ENCODE measurements at regions not wholly inside any gene's neighbourhood (a gene's known extent, or its start where the extent isn't known, plus 50 kb on each side); places are given as distances from the start of the nearest gene placed in this dataset.

DNA sequence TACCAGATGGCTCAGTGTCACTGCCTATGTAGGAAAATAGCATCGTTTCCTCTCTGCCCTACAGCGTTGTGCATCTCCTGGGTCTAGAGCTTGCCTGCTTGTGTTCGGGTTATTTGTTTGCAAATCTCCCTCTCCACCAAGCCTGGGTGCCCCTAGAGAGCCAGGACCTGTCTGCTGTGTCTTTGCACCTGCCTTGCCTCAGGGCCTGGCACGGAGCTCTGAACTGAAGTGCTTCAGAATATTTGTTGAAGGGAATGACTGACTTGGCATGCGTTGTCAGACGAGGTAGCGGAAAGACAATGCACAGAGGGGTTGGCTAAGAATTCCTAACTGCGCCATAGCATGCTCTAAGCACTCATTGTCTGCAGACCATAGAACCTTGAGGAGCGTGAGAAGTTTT is 263.4 kb downstream of the FGF9 start:
- WGBS, 2 donors = 81 to 92% methylated on average over 9 of the region's 9 CpGs
- Histone ChIP-seq H3K27me3 (no peaks in the 10 kb centered on the region), H3K4me1 (no peaks in the 10 kb centered on the region), H3K9me3 (no peaks in the 10 kb centered on the region), H3K36me3 (no peaks in the 10 kb centered on the region), H3K4me3 (no peak overlapping the region), H3K27ac (no peak overlapping the region)
- no peak for DNase-seq
- FAIRE-seq = no peak
- TF ChIP-seq, protein P1, sequence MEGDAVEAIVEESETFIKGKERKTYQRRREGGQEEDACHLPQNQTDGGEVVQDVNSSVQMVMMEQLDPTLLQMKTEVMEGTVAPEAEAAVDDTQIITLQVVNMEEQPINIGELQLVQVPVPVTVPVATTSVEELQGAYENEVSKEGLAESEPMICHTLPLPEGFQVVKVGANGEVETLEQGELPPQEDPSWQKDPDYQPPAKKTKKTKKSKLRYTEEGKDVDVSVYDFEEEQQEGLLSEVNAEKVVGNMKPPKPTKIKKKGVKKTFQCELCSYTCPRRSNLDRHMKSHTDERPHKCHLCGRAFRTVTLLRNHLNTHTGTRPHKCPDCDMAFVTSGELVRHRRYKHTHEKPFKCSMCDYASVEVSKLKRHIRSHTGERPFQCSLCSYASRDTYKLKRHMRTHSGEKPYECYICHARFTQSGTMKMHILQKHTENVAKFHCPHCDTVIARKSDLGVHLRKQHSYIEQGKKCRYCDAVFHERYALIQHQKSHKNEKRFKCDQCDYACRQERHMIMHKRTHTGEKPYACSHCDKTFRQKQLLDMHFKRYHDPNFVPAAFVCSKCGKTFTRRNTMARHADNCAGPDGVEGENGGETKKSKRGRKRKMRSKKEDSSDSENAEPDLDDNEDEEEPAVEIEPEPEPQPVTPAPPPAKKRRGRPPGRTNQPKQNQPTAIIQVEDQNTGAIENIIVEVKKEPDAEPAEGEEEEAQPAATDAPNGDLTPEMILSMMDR (IDR thresholded peaks at IDR 0.05) = no peak
- intact Hi-C loops (cut with DNase I) = no loop called here
- ATAC-seq = no peak

DNA sequence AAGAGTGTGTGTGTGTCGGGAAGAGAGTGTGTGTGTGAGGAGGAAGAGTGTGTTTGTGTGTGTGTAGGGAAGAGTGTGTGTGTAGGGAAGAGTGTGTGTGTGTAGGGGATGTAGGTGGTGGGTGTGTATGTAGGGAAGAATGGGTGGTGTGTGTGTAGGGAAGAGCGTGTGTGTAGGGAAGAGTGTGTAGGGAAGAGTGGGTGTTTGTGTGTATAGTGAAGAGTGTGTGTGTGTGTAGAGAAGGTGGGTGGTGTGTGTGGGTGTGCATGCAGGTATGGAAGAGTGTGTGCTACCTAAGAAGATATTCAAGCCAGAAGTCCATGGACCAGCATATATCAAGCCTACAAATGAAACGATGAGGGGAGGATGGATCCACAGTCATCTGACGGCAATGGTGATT is 265.8 kb downstream of the FGF9 start:
- ATAC-seq (no peak), DNase-seq (no peak), FAIRE-seq (no peak)
- H3K4me1 ChIP-seq = no peaks in the 10 kb centered on the region
- H3K9me3 ChIP-seq = no peaks in the 10 kb centered on the region
- 83 to 91% methylated on average over 4 of the region's 4 CpGs for WGBS, 2 donors
- TF ChIP-seq, protein P1 (IDR thresholded peaks at IDR 0.05) = no peak
- H3K4me3 ChIP-seq = no peak overlapping the region
- intact Hi-C loops (cut with DNase I) = no loop called here
- no peaks in the 10 kb centered on the region for H3K27me3 ChIP-seq
- H3K27ac ChIP-seq = no peak overlapping the region
- H3K36me3 ChIP-seq = no peaks in the 10 kb centered on the region

DNA sequence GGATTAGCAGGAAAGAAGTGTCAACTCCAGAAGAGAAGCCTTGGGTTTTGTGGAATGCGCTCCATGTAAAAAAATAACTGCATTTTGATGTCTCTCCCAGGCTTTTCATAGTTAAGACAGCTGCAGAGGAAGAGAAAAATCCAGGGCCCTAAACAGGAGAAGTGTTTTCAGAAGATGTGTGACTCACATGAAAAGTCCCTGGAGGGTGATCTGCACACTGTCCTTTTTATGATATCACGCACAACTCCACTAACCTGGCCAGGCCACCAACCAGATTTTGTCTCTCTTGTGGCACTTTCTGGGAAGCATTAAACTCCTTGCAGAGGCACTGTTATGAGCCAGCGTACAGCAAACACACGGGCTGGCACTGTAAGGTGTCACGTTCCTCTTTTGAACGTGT is 267.3 kb downstream of the FGF9 start:
- Histone ChIP-seq H3K36me3 (no peaks in the 10 kb centered on the region), H3K4me1 (no peaks in the 10 kb centered on the region), H3K4me3 (no peak overlapping the region), H3K27ac (no peak overlapping the region), H3K9me3 (no peaks in the 10 kb centered on the region), H3K27me3 (no peaks in the 10 kb centered on the region)
- FAIRE-seq (no peak), DNase-seq (no peak), ATAC-seq (peak in 1 of 4 donors; percentile 17)
- TF ChIP-seq, protein P1 (IDR thresholded peaks at IDR 0.05) = no peak
- intact Hi-C loops (cut with DNase I) = no loop called here
- 40 to 42% methylated on average over 6 of the region's 6 CpGs for WGBS, 2 donors

DNA sequence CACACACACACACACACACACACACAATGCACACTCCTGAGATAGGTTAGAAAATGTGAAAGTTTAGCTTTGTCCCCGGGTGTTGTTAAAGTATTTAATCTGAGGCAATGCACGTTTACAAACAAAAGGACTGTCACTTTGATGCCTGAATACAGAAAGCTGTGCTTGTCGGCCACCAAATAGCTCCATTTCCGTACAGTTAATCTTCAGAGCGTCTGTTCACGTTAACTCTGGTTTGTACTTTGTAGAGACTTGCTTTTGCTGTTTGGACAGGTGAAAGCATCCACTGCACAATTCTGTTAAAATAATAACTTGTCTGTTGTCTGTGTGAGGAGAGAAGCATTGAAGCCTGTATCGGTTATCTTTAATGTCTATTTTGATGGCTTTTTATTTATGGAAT is 267.8 kb downstream of the FGF9 start:
- H3K9me3 ChIP-seq = no peaks in the 10 kb centered on the region
- no peaks in the 10 kb centered on the region for H3K36me3 ChIP-seq
- ATAC-seq (no peak), FAIRE-seq (no peak), DNase-seq (no peak)
- intact Hi-C loops (cut with DNase I) = no loop called here
- TF ChIP-seq, protein P1 (IDR thresholded peaks at IDR 0.05) = no peak
- 26 to 31% methylated on average over 7 of the region's 7 CpGs for WGBS, 2 donors
- H3K27me3 ChIP-seq = no peaks in the 10 kb centered on the region
- H3K4me3 ChIP-seq = no peak overlapping the region
- no peaks in the 10 kb centered on the region for H3K4me1 ChIP-seq
- H3K27ac ChIP-seq = no peak overlapping the region

DNA sequence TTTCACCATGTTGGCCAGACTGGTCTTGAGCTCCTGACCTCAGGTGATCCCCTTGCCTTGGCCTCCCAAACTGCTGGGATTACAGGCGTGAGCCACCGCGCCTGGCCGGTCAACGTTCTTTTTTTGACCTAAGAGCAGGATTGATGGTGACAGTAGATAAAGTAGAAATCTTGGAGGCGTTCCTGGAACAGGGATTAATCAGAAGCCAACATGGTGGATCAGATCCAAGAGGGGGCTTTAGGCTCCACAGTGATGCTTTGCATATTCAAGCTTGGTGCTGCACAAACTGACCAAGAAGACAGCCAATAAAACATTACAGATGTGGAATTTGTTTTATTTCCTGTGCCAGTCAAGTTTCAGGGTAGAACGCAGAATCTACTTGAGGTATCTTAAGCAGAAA is 271.2 kb downstream of the FGF9 start:
- FAIRE-seq (no peak), ATAC-seq (no peak), DNase-seq (no peak)
- intact Hi-C loops (cut with DNase I) = no loop called here
- no peaks in the 10 kb centered on the region for H3K27me3 ChIP-seq
- 40 to 43% methylated on average over 7 of the region's 7 CpGs for whole genome bisulfite sequencing, 2 donors
- H3K4me3 ChIP-seq = no peak overlapping the region
- TF ChIP-seq, protein P1 (IDR thresholded peaks at IDR 0.05) = no peak
- H3K36me3 ChIP-seq = no peaks in the 10 kb centered on the region
- H3K9me3 ChIP-seq = no peaks in the 10 kb centered on the region
- no peak overlapping the region for H3K27ac ChIP-seq
- no peaks in the 10 kb centered on the region for H3K4me1 ChIP-seq
